ENCODE measurements at regions not wholly inside any gene's neighbourhood (a gene's known extent, or its start where the extent isn't known, plus 50 kb on each side); places are given as distances from the start of the nearest gene placed in this dataset.

DNA sequence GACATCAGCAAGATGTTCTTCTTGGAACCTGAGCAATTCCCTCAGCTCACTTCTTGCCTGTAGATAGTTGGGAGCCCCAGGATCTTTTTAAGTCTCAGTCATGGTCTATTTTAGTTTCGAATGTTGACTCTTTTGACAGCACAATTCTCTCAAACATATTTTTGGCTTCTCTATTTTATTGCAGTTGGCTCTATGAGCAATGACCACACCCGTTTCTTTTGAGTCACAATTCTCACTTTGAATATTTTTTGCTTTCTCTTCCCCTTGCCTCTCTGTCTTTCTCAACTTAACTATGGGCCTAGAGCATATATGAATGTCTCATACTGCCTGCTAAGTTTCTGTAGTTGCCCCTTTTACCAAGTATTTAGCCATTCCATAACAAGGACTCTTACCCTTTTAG is 222.8 kb downstream of the PTN start:
- TF ChIP-seq, protein P1, sequence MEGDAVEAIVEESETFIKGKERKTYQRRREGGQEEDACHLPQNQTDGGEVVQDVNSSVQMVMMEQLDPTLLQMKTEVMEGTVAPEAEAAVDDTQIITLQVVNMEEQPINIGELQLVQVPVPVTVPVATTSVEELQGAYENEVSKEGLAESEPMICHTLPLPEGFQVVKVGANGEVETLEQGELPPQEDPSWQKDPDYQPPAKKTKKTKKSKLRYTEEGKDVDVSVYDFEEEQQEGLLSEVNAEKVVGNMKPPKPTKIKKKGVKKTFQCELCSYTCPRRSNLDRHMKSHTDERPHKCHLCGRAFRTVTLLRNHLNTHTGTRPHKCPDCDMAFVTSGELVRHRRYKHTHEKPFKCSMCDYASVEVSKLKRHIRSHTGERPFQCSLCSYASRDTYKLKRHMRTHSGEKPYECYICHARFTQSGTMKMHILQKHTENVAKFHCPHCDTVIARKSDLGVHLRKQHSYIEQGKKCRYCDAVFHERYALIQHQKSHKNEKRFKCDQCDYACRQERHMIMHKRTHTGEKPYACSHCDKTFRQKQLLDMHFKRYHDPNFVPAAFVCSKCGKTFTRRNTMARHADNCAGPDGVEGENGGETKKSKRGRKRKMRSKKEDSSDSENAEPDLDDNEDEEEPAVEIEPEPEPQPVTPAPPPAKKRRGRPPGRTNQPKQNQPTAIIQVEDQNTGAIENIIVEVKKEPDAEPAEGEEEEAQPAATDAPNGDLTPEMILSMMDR (IDR thresholded peaks at IDR 0.05; ENCODE audit: borderline replicate concordance, extremely low read depth, low read length, poor library complexity, severe bottlenecking): no peak
- TF ChIP-seq EZH2 (IDR thresholded peaks at IDR 0.05; ENCODE audit: borderline replicate concordance, low read depth, low read length, severe bottlenecking): no peak
